Ectodermal cell (in vitro differentiated cells): ENCODE measurements at regions not wholly inside any gene's neighbourhood (a gene's known extent, or its start where the extent isn't known, plus 50 kb on each side); places are given as distances from the start of the nearest gene placed in this dataset.

Experiments used
- H3K27ac ChIP-seq: 2 replicates; pipeline ENCODE4 v1.7.0; 2013; ENCODE audit warnings: mild to moderate bottlenecking, low read depth, low read length; ENCODE audit not compliant: insufficient read depth, poor library complexity, severe bottlenecking
- H3K27me3 ChIP-seq: 2 replicates; pipeline ENCODE4 v1.7.0; 2013; ENCODE audit warnings: mild to moderate bottlenecking, low read length; ENCODE audit not compliant: insufficient read depth, control insufficient read depth, poor library complexity, severe bottlenecking
- H3K36me3 ChIP-seq: one replicate; pipeline ENCODE4 v1.7.0; 2013; ENCODE audit warnings: low read length; ENCODE audit not compliant: control insufficient read depth, insufficient read depth
- H3K4me1 ChIP-seq: one replicate; pipeline ENCODE4 v1.7.0; 2013; ENCODE audit warnings: low read length; ENCODE audit not compliant: control insufficient read depth, insufficient read depth
- H3K4me3 ChIP-seq: 2 replicates; pipeline ENCODE4 v1.7.0; 2013; ENCODE audit warnings: low read depth, low read length, control low read depth; ENCODE audit not compliant: insufficient read depth
- H3K9me3 ChIP-seq: 2 replicates; pipeline ENCODE4 v1.7.0; 2013; ENCODE audit warnings: mild to moderate bottlenecking, low read length, moderate library complexity; ENCODE audit not compliant: control insufficient read depth
- WGBS, 2 experiments: methylation state at CpG; one replicate each; pipeline ENCODE4 v1.1.7; 2013; ENCODE audit warnings: missing lambda C conversion rate in 2 of 2; 5-methylcytosine and 5-hydroxymethylcytosine counted together

DNA sequence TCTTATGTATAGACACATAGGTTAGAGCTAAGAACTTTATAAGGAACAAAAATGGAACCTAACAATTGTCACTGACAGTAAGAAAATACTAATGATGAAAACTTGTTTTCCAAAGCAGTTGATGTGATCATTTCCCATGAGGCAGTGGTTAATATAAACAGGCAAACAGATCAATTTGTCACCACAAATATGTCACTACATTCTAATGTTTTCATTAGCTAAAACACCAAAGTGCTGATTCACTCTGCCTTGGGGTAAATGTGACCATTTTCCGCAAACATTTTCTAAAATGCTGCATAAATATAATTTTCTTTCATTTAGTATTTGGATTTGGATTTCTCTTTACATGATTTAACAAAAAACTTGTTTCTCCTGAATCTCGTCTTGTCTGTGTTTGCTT, 408.9 kb upstream of the CTSO start:
- H3K4me1 ChIP-seq: no peaks in the 10 kb centered on the region
- whole genome bisulfite sequencing, 2 experiments: 72% methylated on average over 2 of the region's 2 CpGs; no CpG with 5 or more reads in 1 of the 2 experiments
- no peaks in the 10 kb centered on the region for H3K9me3 ChIP-seq
- no peak overlapping the region for H3K27ac ChIP-seq
- no peaks in the 10 kb centered on the region for H3K27me3 ChIP-seq
- H3K36me3 ChIP-seq: no peaks in the 10 kb centered on the region
- H3K4me3 ChIP-seq: no peak overlapping the region

- Histone ChIP-seq H3K27ac (no peak overlapping the region), H3K27me3 (no peaks in the 10 kb centered on the region), H3K9me3 (no peaks in the 10 kb centered on the region), H3K36me3 (no peaks in the 10 kb centered on the region), H3K4me1 (peaks cover 6% of the 10 kb centered on the region), H3K4me3 (no peak overlapping the region)
These were observed 393.9 kb upstream of the CTSO start for GRCh38 chr4:156347412-156348075.

- Histone ChIP-seq H3K36me3 (no peaks in the 10 kb centered on the region), H3K4me1 (peaks cover 6% of the 10 kb centered on the region), H3K9me3 (no peaks in the 10 kb centered on the region), H3K4me3 (no peak overlapping the region), H3K27me3 (no peaks in the 10 kb centered on the region), H3K27ac (no peak overlapping the region)
These were observed 393.3 kb upstream of the CTSO start for GRCh38 chr4:156346959-156347385.

GRCh38 chr4:156344397-156344796, 390.7 kb upstream of the CTSO start:
- H3K4me3 ChIP-seq: no peak overlapping the region
- H3K27me3 ChIP-seq: no peaks in the 10 kb centered on the region
- WGBS, 2 experiments: 88 to 96% methylated on average over 1 of the region's 1 CpG
- H3K27ac ChIP-seq: no peak overlapping the region
- no peaks in the 10 kb centered on the region for H3K9me3 ChIP-seq
- H3K36me3 ChIP-seq: no peaks in the 10 kb centered on the region
- peaks cover 6% of the 10 kb centered on the region for H3K4me1 ChIP-seq

- H3K27ac ChIP-seq: no peak overlapping the region
- 95 to 96% methylated on average over 1 of the region's 1 CpG for WGBS, 2 experiments
- H3K9me3 ChIP-seq: no peaks in the 10 kb centered on the region
- no peaks in the 10 kb centered on the region for H3K4me1 ChIP-seq
- no peaks in the 10 kb centered on the region for H3K36me3 ChIP-seq
- H3K4me3 ChIP-seq: no peak overlapping the region
- no peaks in the 10 kb centered on the region for H3K27me3 ChIP-seq
These were observed 382.8 kb upstream of the CTSO start for GRCh38 chr4:156336511-156336910.

DNA sequence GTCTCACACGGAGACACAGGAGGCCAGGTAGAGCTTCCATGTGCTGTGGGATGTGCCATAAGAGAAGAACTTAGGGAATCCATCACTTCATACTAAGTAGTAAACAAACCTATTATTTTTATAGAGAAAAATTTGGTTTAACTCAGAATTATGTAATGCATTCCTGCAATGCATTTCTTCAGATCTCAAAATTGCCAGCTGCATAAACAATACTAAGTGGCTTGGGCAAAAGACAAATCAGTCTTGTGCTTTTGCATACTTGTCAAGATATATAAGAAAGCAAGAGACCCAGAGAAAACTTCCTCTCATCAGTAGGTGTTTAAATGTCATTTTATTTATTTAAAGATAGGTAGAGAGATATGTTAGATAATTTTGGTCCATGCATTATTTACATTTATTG, 382.1 kb upstream of the CTSO start:
- Histone ChIP-seq H3K4me3 (no peak overlapping the region), H3K9me3 (no peaks in the 10 kb centered on the region), H3K27me3 (no peaks in the 10 kb centered on the region), H3K4me1 (no peaks in the 10 kb centered on the region), H3K27ac (no peak overlapping the region), H3K36me3 (no peaks in the 10 kb centered on the region)
- WGBS, 2 experiments: 100% methylated on average over 1 of the region's 1 CpG; no CpG with 5 or more reads in 1 of the 2 experiments

- no peaks in the 10 kb centered on the region for H3K36me3 ChIP-seq
- H3K27me3 ChIP-seq: no peaks in the 10 kb centered on the region
- H3K4me1 ChIP-seq: no peaks in the 10 kb centered on the region
- 94 to 98% methylated on average over 6 of the region's 7 CpGs for WGBS, 2 experiments
- H3K4me3 ChIP-seq: no peak overlapping the region
- H3K27ac ChIP-seq: no peak overlapping the region
- no peaks in the 10 kb centered on the region for H3K9me3 ChIP-seq
These were observed 376.9 kb upstream of the CTSO start for GRCh38 chr4:156330436-156331031.

DNA sequence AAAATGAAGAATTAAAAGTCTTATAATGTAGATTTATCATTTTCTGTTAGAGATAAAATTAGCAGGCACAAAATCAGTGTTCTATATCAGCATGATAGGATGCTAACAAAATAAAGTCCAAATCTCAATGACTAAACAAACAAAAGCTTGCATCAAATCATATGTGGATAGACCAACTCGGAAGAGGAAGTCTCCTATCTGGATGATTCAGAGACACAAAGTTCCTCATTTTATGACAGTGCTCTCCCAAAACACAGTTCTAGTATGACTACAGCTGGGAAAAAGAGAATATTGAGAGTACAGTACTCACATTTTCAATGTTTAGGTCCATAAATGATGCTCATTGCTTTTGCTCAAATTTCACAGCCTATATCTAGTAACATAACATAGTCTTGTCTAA, 376.1 kb upstream of the CTSO start:
- no peaks in the 10 kb centered on the region for H3K4me1 ChIP-seq
- H3K27me3 ChIP-seq: no peaks in the 10 kb centered on the region
- no peak overlapping the region for H3K27ac ChIP-seq
- H3K4me3 ChIP-seq: no peak overlapping the region
- H3K9me3 ChIP-seq: no peaks in the 10 kb centered on the region
- no peaks in the 10 kb centered on the region for H3K36me3 ChIP-seq
- 89 to 100% methylated on average over 1 of the region's 1 CpG for WGBS, 2 experiments

- H3K9me3 ChIP-seq: no peaks in the 10 kb centered on the region
- 75 to 93% methylated on average over 1 to 2 of the region's 3 CpGs for WGBS, 2 experiments
- H3K4me1 ChIP-seq: no peaks in the 10 kb centered on the region
- no peak overlapping the region for H3K27ac ChIP-seq
- no peaks in the 10 kb centered on the region for H3K36me3 ChIP-seq
- H3K27me3 ChIP-seq: no peaks in the 10 kb centered on the region
- no peak overlapping the region for H3K4me3 ChIP-seq
These were observed 375.2 kb upstream of the CTSO start for GRCh38 chr4:156328882-156329281.

- no peak overlapping the region for H3K27ac ChIP-seq
- 91 to 95% methylated on average over 4 of the region's 4 CpGs for WGBS, 2 experiments
- H3K9me3 ChIP-seq: no peaks in the 10 kb centered on the region
- H3K4me1 ChIP-seq: no peaks in the 10 kb centered on the region
- H3K27me3 ChIP-seq: no peaks in the 10 kb centered on the region
- H3K4me3 ChIP-seq: no peak overlapping the region
- H3K36me3 ChIP-seq: no peaks in the 10 kb centered on the region
These were observed 372.6 kb upstream of the CTSO start for GRCh38 chr4:156326246-156326645.
